Brain microvascular endothelial cell (primary cell): ENCODE measurements at regions not wholly inside any gene's neighbourhood (a gene's known extent, or its start where the extent isn't known, plus 50 kb on each side); places are given as distances from the start of the nearest gene placed in this dataset.
"Not testable (repeated sequence)": the region's sequence is repeated elsewhere in the genome, so short reads cannot be mapped to it uniquely, and the experiment has no call there.

Experiments used
- DNase-seq: peaks from one replicate; pipeline ENCODE4 v3.0.0-alpha.2; 2020
- H3K27ac ChIP-seq: fragments of 250-450 bp; sonication (Bioruptor Pico); 2 replicates; pipeline ENCODE4 v1.5.1; 2020; ENCODE audit warnings: mild to moderate bottlenecking, moderate library complexity
- H3K27me3 ChIP-seq: fragments of 250-450 bp; sonication (Bioruptor Pico); replicated peaks from 2 replicates; pipeline ENCODE4 v1.5.1; 2020; ENCODE audit warnings: mild to moderate bottlenecking
- H3K36me3 ChIP-seq: fragments of 250-450 bp; sonication (Bioruptor Pico); replicated peaks from 2 replicates; pipeline ENCODE4 v1.5.1; 2020; ENCODE audit warnings: mild to moderate bottlenecking
- H3K4me3 ChIP-seq: 2 replicates; pipeline ENCODE4 v1.5.1; 2011; ENCODE audit warnings: low read depth, mild to moderate bottlenecking, control low read depth, low read length, moderate library complexity
- in situ Hi-C: cut with HindIII; loops from 2 replicates; pipeline ENCODE4 v1.10.0; 2017; ENCODE audit warnings: low sequenced_read_pairs, low pct_ligation_motif_present
- TF ChIP-seq, protein P1 (sequence below): IDR thresholded peaks from 2 replicates; pipeline ENCODE4 v1.5.1; 2011; ENCODE audit warnings: low read depth, mild to moderate bottlenecking, moderate library complexity, low read length, control low read depth, inconsistent platforms; ENCODE audit errors: missing control alignments

DNA sequence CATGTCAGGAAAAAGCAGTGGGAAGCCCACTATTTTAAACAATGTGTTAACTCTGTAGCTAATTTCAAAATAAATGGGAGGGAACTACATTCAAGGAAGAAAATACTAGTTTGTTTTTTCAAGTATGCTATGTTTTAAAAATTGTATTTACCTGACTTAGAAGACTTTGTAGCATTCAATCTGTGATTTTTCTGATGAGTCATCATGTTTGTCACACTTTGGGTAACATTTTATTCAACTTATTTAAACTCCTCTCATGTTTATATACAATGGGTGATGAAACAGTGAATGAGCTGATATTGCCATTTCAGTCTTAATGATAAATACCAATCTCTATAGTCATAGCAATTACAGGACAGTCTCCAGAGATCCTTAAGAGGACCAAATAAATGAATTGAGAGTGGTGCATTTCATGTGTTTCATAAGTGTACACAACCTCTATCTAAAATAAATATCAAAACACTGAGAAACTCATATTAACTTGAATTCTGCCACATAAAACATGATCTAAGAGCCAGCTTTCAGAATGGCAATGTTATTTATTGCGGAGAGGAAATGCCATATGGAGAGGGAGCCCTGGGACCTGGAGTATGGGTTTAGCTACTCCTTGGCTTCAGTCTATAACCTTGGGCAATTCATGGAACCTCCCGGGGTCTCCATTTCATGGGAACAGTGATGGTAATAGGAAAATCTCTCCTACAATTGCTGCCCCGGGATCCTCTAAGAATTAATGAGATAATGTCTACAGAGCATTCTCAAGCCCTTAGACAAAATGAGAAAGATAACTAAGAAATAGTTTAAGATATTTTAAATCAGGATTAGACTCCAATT is 913.9 kb downstream of the TLE4 start:
- in situ Hi-C loops = no loop called here
- no peak for DNase-seq
- Histone ChIP-seq H3K36me3 (no peaks in the 10 kb centered on the region), H3K27me3 (no peaks in the 10 kb centered on the region), H3K4me3 (no peak overlapping the region), H3K27ac (no peak overlapping the region)
- TF ChIP-seq, protein P1, sequence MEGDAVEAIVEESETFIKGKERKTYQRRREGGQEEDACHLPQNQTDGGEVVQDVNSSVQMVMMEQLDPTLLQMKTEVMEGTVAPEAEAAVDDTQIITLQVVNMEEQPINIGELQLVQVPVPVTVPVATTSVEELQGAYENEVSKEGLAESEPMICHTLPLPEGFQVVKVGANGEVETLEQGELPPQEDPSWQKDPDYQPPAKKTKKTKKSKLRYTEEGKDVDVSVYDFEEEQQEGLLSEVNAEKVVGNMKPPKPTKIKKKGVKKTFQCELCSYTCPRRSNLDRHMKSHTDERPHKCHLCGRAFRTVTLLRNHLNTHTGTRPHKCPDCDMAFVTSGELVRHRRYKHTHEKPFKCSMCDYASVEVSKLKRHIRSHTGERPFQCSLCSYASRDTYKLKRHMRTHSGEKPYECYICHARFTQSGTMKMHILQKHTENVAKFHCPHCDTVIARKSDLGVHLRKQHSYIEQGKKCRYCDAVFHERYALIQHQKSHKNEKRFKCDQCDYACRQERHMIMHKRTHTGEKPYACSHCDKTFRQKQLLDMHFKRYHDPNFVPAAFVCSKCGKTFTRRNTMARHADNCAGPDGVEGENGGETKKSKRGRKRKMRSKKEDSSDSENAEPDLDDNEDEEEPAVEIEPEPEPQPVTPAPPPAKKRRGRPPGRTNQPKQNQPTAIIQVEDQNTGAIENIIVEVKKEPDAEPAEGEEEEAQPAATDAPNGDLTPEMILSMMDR = no peak

DNA sequence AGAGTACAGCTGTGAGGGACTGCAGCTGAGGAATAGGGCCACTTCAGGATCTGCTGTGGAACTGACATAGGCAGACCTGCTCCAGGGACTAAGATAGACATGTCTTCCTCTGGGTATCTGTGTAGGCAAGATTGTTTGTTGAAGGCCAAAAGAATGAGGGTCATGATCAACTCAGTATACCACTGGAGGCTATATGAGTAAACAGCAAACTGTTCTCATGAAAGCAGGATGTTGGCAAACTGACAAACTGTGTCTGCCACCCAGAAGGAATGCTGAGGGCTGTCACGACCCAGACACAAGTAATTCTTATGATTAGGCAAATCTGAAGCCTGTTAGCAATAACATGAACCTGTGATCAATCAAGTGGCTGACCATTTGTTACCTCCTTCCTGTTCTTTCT is 910.5 kb downstream of the TLE4 start:
- H3K36me3 ChIP-seq, H3K4me3 ChIP-seq, H3K27me3 ChIP-seq, in situ Hi-C loops, H3K27ac ChIP-seq: not testable (repeated sequence)
- peak; percentile 2 for DNase-seq

DNA sequence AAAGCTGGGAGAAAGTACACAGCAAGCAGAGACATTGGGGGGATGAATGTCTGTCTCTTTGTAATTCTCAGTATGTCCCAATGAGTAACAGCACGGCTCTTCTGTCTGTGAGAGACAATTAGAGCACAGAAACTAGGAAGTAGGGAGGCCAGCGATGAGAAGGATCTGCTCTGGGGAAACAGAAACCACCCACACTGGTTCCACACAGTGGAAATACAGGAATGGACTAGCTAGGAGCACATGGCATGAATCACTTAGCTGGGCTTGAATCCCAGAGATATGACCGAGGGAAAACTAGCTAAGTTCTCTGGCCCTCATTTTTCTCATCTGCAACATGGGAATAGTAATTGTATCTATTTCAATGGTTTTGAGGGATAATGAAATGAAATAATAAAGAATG is 895.9 kb downstream of the TLE4 start:
- no peak overlapping the region for H3K27ac ChIP-seq
- no peaks in the 10 kb centered on the region for H3K27me3 ChIP-seq
- H3K4me3 ChIP-seq = no peak overlapping the region
- in situ Hi-C loops = no loop called here
- peak; percentile 31 for DNase-seq
- TF ChIP-seq, protein P1 = no peak
- H3K36me3 ChIP-seq = no peaks in the 10 kb centered on the region

DNA sequence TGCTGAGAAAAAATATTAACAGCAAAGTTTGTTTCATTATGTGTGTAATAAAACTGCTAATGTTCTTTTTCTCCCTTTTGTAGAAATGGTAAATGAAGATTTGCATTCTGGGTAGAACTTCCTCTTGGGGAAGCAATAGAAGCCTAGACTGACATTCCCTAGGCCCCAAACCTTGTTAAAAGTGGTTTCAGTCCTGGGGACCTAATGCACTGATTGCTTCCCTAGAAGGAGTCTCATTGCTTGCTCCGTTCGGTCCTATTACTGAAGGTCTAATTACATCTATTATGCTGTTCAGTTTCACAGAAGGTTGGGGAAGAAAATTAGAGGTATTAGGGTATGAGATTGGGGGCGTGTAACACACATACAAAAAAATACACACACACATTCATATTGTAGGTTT is 893.8 kb downstream of the TLE4 start:
- no peaks in the 10 kb centered on the region for H3K36me3 ChIP-seq
- H3K27me3 ChIP-seq = no peaks in the 10 kb centered on the region
- no peak overlapping the region for H3K4me3 ChIP-seq
- in situ Hi-C loops = no loop called here
- TF ChIP-seq, protein P1 = no peak
- DNase-seq = no peak
- no peak overlapping the region for H3K27ac ChIP-seq

DNA sequence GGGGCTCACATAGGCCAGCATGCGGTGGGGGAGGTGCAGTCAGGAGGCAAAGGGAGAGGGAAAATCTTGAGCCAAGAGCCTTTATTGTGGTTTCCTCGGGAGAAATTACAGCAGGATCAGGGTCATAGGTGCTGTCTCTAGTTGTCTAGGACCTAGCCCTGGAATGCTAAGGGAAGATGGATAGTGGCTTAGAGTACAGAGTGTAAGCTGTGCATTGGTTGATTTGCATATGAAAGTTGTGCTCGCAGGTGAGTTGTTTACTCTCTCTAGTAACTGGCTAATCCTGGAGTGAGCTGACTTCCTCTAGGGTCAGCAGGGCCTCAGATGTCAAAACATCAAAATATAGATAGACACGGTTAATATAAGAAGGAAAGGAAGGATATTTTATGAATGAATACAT is 877.7 kb downstream of the TLE4 start:
- Histone ChIP-seq H3K36me3 (no peaks in the 10 kb centered on the region), H3K4me3 (no peak overlapping the region), H3K27ac (no peak overlapping the region), H3K27me3 (no peaks in the 10 kb centered on the region)
- in situ Hi-C loops = no loop called here
- no peak for DNase-seq
- TF ChIP-seq, protein P1 = no peak

DNA sequence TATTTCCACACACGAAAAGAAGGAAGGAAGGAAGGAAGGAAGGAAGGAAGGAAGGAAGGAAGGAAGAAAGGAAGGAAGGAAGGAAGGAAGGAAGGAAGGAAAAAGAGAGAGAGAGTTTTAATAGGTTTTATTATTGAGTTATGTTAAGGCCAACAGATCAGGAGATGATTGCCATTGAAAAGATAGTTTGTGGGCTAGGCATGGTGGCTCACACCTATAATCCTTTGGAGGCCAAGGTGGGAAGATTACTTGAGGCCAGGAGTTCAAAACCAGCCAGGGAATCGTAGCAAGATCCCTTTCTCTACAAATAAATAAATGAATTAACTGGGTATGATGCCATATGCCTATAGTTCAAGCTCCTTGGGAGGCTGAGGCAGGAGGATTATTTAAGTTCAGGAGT is 877.2 kb downstream of the TLE4 start:
- H3K36me3 ChIP-seq = no peaks in the 10 kb centered on the region
- in situ Hi-C loops = no loop called here
- TF ChIP-seq, protein P1 = no peak

More for the DNA sequence above, 877.2 kb downstream of the TLE4 start:
- Histone ChIP-seq H3K27me3 (no peaks in the 10 kb centered on the region), H3K4me3 (no peak overlapping the region), H3K27ac (no peak overlapping the region)
- DNase-seq = no peak
